Right hindlimb (tissue), 1 donor: ENCODE measurements at regions not wholly inside any gene's neighbourhood (a gene's known extent, or its start where the extent isn't known, plus 50 kb on each side); places are given as distances from the start of the nearest gene placed in this dataset.
A peak's percentile ranks its signal among the peaks of the same experiment; 100 is the strongest.

ENCODE experiments used
- DNase-seq: peaks from one replicate; pipeline ENCODE4 v3.0.0-alpha.2; 2018

DNA sequence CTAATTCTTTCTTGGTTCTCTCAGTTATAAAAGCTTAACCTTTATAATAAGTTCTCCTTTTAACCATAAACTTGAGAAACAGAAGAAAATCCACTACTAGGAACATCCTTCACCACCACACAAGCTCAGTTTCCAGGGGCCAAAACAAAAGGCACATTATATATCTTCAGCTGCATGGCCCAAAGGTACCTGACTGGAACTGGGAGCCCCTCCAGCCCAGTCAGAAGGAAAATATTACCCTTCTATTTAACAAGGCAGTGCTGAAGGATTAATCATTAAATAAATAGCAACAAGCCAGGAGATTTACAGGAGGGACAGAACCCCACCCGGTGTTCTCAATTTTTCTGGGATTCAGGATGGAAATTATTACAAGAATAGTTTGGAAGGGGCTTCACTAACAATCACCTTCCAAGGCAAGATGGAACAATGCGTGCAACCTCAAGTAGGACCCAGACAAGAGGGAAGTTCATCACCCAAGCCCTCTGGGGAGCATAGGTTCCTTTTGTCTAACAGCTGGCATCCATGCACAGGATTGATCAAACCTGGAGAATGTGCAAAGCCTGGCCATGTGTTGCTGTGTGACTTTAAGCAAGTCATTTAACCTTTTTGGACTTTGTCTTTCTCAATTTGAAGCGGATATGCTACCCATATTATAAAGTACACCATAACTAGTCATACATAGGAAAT, 159.6 kb upstream of the SETBP1 start:
- no peak for DNase-seq

GRCh38 chr18:44521668-44522022, 159.0 kb upstream of the SETBP1 start:
- no peak for DNase-seq

- DNase-seq: no peak
Measured at GRCh38 chr18:44526705-44527415, 153.8 kb upstream of the SETBP1 start.

DNA sequence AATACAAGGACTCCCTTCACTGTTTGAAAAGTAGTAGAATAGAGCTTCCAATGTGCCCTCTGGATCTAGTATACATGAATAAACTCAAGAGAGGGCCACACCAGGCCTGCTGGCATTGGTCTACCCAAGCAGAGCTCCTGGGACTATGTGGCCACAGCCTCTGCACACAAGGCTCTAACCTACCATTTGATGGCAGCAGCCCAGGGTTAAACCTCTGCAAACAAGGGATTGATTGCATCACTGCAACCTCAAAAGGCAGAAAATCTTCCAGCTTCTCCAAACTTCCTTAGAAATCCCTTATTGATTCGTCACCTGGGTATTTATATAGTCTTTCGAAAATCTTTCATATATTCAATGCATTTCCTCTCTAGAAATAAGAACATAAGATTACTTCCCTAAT, 147.6 kb upstream of the SETBP1 start:
- DNase-seq: no peak

GRCh38 chr18:44536046-44536445, 144.6 kb upstream of the SETBP1 start:
- peak; percentile 54 for DNase-seq

- no peak for DNase-seq
Measured at GRCh38 chr18:44536619-44537018, 144.1 kb upstream of the SETBP1 start.

GRCh38 chr18:44537526-44537925, 143.2 kb upstream of the SETBP1 start:
- DNase-seq: no peak

DNA sequence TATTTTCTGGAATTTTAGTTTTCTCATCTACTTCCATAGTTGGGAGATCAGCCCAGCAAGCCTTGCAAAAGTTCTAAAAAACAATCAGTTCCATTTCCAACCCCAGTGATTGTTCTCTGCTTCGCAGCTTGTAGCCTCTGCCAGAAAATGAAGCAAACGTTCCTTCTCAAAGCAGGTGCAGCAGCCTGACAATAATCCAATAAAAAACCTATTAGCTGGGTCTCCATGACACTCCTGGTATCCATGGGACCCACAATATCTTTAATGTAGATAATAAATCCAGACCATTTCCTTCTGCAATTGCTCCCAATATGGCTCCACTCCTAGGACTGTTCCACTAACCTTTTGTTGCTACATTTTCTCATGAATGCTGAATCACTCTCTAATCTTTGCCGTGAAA, 140.8 kb upstream of the SETBP1 start:
- DNase-seq: peak; percentile 39

GRCh38 chr18:44541159-44541558, 139.5 kb upstream of the SETBP1 start:
- no peak for DNase-seq

GRCh38 chr18:44541781-44542180, 138.9 kb upstream of the SETBP1 start:
- DNase-seq: no peak

DNA sequence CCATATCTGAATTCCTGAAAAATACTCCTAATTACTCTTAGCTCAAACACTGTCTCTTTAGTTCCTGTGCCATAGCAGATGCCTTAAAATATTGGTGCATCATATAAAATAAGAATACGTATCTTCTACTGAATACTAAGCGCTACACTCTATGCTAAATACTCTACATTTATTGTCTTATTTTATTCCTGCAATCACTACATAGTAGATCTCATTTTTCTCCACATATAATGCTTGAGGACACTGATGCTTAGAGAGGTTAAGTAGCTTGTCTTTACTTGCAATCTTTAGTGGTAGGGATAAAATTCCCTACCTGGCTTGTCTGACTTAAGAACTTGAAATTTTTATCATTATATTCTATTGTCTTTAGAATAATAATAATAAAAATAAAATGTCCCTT, 137.3 kb upstream of the SETBP1 start:
- no peak for DNase-seq

DNA sequence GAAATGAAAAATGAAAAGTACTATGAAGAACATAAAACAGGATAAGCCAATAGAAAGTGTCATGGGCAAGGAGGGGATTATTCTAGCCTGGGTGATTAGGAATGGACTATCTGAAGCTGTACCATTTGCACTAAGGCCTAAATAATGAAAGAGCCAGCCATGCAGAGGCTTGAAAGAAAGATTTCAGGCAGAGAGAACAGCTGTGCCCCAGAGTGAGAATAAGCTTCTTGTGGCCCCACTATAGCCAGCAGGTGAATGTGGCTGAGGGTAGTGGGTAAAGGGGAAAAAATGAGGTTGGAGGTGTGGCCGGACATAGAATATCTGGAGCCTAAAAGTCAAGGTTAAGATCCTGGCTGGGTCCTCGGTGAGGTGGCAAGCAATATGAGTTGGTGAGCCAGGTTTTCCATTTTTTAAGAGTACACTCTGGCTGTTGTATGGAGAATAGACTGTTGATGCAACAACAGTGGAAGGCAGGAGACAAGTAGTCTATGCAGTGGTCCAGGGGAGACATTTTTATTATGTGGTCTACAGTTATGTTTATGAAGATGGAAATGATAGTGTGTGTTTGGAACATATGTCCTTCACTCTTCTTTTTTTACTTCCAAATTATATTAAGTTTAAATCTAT, 135.2 kb upstream of the SETBP1 start:
- no peak for DNase-seq

- no peak for DNase-seq
Measured at GRCh38 chr18:44546954-44547353, 133.7 kb upstream of the SETBP1 start.

- no peak for DNase-seq
Measured at GRCh38 chr18:44548291-44549221, 132.1 kb upstream of the SETBP1 start.

DNA sequence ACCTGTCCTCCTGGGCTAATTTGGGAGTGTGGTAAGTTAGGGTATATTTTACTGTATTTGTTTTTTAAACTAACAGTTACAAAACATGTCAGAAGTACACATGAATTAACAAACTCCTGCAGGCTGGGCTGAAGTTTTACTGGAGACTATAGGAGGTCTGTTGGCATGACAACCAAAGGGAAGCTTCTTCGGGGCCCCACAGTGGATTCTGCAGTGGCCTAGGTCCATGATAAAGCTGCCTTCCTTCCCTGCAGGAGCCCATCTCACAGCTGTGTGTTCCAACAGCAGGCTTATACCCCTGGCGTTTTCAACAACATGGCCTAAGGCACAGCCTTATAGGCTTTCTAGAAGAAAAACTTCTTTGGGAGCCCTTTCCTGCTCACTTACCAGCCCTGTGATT, 128.0 kb upstream of the SETBP1 start:
- DNase-seq: no peak

DNA sequence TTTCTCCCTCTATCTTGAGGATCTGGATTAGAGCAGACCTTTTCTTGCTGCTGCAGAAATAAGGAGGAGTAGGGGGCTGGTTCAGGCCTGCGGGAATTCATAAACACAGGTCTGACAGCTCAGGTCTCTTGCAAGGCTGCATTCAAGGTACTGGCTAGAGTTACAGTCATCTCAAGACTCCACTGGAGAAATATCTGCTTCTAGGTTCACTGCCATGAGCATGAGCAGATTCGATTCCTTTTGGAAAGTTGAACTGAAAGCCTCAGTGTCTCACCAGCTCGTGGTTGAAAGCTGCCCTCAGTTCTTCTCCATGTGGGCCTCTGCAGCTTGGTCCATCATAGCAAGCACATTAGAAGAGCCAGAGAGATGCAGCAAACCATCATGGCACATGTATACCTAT, 124.4 kb upstream of the SETBP1 start:
- no peak for DNase-seq

- DNase-seq: no peak
Measured at GRCh38 chr18:44557616-44558151, 123.0 kb upstream of the SETBP1 start.

DNA sequence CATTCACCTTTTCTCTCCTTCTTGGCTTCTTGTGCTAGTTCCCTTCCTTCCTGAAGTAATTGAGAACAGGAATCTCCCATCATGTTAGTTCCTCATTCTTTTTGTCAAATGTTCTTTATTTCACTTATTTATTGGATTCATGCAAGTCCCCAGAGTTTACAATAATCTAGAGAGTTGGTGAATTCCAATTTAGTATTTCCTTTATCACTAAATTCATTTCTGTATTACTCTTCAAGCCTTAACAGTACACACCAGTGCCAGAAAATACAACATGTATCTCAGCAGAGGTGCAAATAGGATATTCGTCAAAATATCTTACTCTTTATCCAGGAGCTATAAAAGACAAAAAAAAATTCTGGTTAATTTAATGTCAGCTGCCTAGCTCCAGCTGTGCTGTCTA, 121.9 kb upstream of the SETBP1 start:
- DNase-seq: no peak

DNA sequence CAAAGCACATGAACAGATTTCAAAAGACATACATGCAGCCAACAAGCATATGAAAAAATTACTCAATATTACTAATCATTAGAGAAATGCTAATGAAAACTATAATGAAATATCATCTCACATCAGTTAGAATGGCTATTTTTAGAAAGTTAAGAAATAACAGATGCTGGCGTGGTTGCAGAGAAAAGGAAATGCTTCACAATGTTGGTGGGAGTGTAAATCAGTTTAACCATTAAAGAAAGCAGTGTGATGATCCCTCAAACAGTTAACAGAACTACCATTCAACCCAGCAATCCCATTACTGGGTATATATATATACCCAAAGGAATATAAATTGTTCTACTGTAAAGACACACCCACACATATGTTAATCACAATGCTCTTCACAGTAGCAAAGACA, 117.7 kb upstream of the SETBP1 start:
- no peak for DNase-seq

- DNase-seq: no peak
Measured at GRCh38 chr18:44564922-44565321, 115.8 kb upstream of the SETBP1 start.

DNA sequence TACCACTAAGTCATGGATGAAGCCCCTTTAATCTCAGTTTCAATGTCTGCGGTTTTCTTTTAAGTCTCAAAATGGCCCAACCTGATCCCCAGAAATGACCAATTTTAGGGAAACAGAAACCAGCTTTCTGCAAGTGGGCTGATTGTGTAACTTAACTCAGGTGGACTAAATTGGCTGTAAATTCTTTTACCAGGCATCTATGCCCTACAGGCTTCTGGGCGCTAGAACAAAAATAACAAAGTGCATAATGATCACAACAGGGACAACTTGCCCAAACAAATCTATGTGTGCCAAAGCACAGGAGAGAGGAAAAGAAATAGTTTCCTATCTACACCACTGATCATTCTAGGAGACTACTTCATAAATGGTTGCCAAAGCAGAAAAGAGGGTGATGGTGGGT, 112.3 kb upstream of the SETBP1 start:
- DNase-seq: no peak

DNA sequence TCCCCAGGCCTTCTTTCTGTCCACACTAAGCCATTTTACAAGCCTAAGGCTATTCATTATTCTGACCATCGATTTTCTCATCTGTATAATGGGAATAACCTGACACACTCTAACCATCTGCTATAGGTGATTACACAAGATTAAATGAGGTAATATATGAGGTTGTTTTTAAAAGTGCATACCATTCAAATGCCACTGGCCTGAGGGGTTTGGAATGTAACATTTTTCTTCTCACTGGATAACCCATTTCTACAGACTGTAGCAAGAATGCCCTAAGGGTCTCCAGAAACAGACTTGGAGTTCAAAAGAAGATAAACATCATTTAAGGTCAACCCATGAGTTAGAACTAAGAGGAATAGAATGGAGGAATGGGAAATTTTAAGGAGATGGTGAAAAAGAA, 111.7 kb upstream of the SETBP1 start:
- no peak for DNase-seq
